HepG2 (cell line): ENCODE measurements at regions not wholly inside any gene's neighbourhood (a gene's known extent, or its start where the extent isn't known, plus 50 kb on each side); places are given as distances from the start of the nearest gene placed in this dataset.

Experiments
- EZH2 ChIP-seq: conservative IDR thresholded peaks from 2 replicates; pipeline ENCODE4 v1.6.1; 2012; ENCODE audit warnings: mild to moderate bottlenecking, low read depth, low read length, moderate library complexity
- FOXM1 ChIP-seq: sonication (generic); formaldehyde crosslinking; IDR thresholded peaks from 2 replicates; pipeline ENCODE4 v1.5.0; 2020; ENCODE audit warnings: missing genetic modification reagents
- MED13 ChIP-seq: sonication (generic); formaldehyde crosslinking; IDR thresholded peaks from 2 replicates; pipeline ENCODE4 v1.5.0; 2020; ENCODE audit warnings: missing genetic modification reagents
- NR2F6 ChIP-seq, 2 experiments: IDR thresholded peaks; 2 replicates each; pipeline ENCODE4 v1.6.1; 2016; ENCODE audit warnings: antibody characterized with exemption in 1 of 2, mild to moderate bottlenecking in 1 of 2
- TFDP2 ChIP-seq: sonication (generic); formaldehyde crosslinking; IDR thresholded peaks from 2 replicates; pipeline ENCODE4 v1.4.0; 2020; ENCODE audit warnings: missing genetic modification reagents
- ZBTB1 ChIP-seq: sonication (generic); formaldehyde crosslinking; IDR thresholded peaks from 2 replicates; pipeline ENCODE4 v1.4.0; 2020; ENCODE audit warnings: missing genetic modification reagents, borderline replicate concordance
- ZNF260 ChIP-seq: sonication (generic); formaldehyde crosslinking; IDR thresholded peaks from 2 replicates; pipeline ENCODE4 v1.4.0; 2020; ENCODE audit warnings: missing genetic modification reagents, low read depth, mild to moderate bottlenecking, borderline replicate concordance
- ZNF549 ChIP-seq: sonication (generic); formaldehyde crosslinking; IDR thresholded peaks from 2 replicates; pipeline ENCODE4 v1.5.0; 2020; ENCODE audit warnings: missing genetic modification reagents
- ZNF557 ChIP-seq: sonication (generic); formaldehyde crosslinking; IDR thresholded peaks from 2 replicates; pipeline ENCODE4 v1.4.0; 2020; ENCODE audit warnings: missing genetic modification reagents
- TF ChIP-seq, protein P1 (sequence below): sonication (generic); formaldehyde crosslinking; IDR thresholded peaks from 2 replicates; pipeline ENCODE4 v1.4.0; 2020; ENCODE audit warnings: low read depth, missing genetic modification reagents
- TF ChIP-seq, protein P2 (sequence below): sonication (generic); formaldehyde crosslinking; IDR thresholded peaks from 2 replicates; pipeline ENCODE4 v1.5.0; 2020; ENCODE audit warnings: mild to moderate bottlenecking, missing genetic modification reagents, moderate library complexity
- TF ChIP-seq, protein P3 (sequence below): IDR thresholded peaks from 2 replicates; pipeline ENCODE4 v1.6.1; 2016; ENCODE audit warnings: low read depth, missing genetic modification reagents, missing compliant biosample characterization

GRCh38 chr10:107529350-107529749 lies 364.8 kb upstream of the SORCS1 start:
- TF ChIP-seq NR2F6 (IDR thresholded peaks at IDR 0.05) (no peak), NR2F6 (CRISPR knock-in tag; IDR thresholded peaks at IDR 0.05) (no peak), FOXM1 (CRISPR knock-in tag) (no peak), MED13 (CRISPR knock-in tag) (no peak), EZH2 (no peak), TFDP2 (no peak), ZNF260 (CRISPR knock-in tag) (no peak), ZNF549 (CRISPR knock-in tag) (no peak), ZBTB1 (CRISPR knock-in tag) (no peak), ZNF557 (CRISPR knock-in tag) (no peak)
- TF ChIP-seq, protein P1, sequence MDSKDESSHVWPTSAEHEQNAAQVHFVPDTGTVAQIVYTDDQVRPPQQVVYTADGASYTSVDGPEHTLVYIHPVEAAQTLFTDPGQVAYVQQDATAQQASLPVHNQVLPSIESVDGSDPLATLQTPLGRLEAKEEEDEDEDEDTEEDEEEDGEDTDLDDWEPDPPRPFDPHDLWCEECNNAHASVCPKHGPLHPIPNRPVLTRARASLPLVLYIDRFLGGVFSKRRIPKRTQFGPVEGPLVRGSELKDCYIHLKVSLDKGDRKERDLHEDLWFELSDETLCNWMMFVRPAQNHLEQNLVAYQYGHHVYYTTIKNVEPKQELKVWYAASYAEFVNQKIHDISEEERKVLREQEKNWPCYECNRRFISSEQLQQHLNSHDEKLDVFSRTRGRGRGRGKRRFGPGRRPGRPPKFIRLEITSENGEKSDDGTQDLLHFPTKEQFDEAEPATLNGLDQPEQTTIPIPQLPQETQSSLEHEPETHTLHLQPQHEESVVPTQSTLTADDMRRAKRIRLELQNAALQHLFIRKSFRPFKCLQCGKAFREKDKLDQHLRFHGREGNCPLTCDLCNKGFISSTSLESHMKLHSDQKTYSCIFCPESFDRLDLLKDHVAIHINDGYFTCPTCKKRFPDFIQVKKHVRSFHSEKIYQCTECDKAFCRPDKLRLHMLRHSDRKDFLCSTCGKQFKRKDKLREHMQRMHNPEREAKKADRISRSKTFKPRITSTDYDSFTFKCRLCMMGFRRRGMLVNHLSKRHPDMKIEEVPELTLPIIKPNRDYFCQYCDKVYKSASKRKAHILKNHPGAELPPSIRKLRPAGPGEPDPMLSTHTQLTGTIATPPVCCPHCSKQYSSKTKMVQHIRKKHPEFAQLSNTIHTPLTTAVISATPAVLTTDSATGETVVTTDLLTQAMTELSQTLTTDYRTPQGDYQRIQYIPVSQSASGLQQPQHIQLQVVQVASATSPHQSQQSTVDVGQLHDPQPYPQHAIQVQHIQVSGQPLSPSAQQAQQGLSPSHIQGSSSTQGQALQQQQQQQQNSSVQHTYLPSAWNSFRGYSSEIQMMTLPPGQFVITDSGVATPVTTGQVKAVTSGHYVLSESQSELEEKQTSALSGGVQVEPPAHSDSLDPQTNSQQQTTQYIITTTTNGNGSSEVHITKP, result no peak
- TF ChIP-seq, protein P2, sequence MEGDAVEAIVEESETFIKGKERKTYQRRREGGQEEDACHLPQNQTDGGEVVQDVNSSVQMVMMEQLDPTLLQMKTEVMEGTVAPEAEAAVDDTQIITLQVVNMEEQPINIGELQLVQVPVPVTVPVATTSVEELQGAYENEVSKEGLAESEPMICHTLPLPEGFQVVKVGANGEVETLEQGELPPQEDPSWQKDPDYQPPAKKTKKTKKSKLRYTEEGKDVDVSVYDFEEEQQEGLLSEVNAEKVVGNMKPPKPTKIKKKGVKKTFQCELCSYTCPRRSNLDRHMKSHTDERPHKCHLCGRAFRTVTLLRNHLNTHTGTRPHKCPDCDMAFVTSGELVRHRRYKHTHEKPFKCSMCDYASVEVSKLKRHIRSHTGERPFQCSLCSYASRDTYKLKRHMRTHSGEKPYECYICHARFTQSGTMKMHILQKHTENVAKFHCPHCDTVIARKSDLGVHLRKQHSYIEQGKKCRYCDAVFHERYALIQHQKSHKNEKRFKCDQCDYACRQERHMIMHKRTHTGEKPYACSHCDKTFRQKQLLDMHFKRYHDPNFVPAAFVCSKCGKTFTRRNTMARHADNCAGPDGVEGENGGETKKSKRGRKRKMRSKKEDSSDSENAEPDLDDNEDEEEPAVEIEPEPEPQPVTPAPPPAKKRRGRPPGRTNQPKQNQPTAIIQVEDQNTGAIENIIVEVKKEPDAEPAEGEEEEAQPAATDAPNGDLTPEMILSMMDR, result no peak
- TF ChIP-seq, protein P3, sequence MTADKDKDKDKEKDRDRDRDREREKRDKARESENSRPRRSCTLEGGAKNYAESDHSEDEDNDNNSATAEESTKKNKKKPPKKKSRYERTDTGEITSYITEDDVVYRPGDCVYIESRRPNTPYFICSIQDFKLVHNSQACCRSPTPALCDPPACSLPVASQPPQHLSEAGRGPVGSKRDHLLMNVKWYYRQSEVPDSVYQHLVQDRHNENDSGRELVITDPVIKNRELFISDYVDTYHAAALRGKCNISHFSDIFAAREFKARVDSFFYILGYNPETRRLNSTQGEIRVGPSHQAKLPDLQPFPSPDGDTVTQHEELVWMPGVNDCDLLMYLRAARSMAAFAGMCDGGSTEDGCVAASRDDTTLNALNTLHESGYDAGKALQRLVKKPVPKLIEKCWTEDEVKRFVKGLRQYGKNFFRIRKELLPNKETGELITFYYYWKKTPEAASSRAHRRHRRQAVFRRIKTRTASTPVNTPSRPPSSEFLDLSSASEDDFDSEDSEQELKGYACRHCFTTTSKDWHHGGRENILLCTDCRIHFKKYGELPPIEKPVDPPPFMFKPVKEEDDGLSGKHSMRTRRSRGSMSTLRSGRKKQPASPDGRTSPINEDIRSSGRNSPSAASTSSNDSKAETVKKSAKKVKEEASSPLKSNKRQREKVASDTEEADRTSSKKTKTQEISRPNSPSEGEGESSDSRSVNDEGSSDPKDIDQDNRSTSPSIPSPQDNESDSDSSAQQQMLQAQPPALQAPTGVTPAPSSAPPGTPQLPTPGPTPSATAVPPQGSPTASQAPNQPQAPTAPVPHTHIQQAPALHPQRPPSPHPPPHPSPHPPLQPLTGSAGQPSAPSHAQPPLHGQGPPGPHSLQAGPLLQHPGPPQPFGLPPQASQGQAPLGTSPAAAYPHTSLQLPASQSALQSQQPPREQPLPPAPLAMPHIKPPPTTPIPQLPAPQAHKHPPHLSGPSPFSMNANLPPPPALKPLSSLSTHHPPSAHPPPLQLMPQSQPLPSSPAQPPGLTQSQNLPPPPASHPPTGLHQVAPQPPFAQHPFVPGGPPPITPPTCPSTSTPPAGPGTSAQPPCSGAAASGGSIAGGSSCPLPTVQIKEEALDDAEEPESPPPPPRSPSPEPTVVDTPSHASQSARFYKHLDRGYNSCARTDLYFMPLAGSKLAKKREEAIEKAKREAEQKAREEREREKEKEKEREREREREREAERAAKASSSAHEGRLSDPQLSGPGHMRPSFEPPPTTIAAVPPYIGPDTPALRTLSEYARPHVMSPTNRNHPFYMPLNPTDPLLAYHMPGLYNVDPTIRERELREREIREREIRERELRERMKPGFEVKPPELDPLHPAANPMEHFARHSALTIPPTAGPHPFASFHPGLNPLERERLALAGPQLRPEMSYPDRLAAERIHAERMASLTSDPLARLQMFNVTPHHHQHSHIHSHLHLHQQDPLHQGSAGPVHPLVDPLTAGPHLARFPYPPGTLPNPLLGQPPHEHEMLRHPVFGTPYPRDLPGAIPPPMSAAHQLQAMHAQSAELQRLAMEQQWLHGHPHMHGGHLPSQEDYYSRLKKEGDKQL (CRISPR knock-in tag), result no peak
